ENCODE measurements at regions not wholly inside any gene's neighbourhood (a gene's known extent, or its start where the extent isn't known, plus 50 kb on each side); places are given as distances from the start of the nearest gene placed in this dataset.

DNA sequence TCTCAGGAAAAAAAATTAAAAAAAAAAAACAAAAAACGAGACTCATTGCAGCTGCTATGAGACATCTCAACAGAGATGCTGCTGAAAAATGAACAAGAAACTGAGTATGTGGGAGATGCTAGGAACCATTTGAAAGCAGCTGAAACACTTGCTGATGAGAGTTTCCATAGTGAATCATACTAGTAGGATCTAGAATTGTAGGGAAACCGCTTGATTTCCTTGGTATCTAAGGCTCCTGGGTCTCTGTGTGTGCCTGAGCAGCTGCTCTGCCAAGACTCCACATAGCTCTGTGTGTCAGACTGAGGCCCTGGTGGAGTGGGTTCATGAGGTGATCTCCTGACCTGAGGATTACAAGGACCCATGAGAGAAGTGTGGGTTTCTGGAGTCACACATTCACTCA lies 313.4 kb upstream of the NECTIN3 start:
- TF ChIP-seq, protein P1, sequence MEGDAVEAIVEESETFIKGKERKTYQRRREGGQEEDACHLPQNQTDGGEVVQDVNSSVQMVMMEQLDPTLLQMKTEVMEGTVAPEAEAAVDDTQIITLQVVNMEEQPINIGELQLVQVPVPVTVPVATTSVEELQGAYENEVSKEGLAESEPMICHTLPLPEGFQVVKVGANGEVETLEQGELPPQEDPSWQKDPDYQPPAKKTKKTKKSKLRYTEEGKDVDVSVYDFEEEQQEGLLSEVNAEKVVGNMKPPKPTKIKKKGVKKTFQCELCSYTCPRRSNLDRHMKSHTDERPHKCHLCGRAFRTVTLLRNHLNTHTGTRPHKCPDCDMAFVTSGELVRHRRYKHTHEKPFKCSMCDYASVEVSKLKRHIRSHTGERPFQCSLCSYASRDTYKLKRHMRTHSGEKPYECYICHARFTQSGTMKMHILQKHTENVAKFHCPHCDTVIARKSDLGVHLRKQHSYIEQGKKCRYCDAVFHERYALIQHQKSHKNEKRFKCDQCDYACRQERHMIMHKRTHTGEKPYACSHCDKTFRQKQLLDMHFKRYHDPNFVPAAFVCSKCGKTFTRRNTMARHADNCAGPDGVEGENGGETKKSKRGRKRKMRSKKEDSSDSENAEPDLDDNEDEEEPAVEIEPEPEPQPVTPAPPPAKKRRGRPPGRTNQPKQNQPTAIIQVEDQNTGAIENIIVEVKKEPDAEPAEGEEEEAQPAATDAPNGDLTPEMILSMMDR (IDR thresholded peaks at IDR 0.05), result no peak
- no peak for TF ChIP-seq POLR2A (IDR thresholded peaks at IDR 0.05)

Measured in Peyer's patch (tissue), 4 donors.